ENCODE measurements at regions not wholly inside any gene's neighbourhood (a gene's known extent, or its start where the extent isn't known, plus 50 kb on each side); places are given as distances from the start of the nearest gene placed in this dataset.

DNA sequence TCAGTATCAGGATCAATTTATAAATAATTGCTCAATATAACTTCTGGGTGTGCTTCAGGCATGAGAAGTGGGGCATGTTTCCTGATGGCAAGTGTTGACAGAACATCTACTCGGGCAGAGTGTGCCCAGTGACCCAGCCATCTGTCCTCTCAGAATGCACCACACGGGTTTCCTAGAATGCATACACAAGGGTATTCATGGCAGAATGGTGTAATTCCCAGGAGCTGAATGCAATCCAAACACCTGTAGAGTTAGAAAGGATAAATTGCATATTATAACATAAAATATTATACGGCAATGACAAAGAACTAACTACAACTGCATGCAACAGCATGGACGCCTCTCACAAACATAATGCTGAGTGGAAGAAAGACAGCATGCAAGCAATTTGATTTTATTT, 391.9 kb downstream of the SIPA1L2 start:
- no peaks in the 10 kb centered on the region for H3K36me3 ChIP-seq (ENCODE audit: control insufficient read depth, insufficient read depth, low read length)
- TF ChIP-seq, protein P1, sequence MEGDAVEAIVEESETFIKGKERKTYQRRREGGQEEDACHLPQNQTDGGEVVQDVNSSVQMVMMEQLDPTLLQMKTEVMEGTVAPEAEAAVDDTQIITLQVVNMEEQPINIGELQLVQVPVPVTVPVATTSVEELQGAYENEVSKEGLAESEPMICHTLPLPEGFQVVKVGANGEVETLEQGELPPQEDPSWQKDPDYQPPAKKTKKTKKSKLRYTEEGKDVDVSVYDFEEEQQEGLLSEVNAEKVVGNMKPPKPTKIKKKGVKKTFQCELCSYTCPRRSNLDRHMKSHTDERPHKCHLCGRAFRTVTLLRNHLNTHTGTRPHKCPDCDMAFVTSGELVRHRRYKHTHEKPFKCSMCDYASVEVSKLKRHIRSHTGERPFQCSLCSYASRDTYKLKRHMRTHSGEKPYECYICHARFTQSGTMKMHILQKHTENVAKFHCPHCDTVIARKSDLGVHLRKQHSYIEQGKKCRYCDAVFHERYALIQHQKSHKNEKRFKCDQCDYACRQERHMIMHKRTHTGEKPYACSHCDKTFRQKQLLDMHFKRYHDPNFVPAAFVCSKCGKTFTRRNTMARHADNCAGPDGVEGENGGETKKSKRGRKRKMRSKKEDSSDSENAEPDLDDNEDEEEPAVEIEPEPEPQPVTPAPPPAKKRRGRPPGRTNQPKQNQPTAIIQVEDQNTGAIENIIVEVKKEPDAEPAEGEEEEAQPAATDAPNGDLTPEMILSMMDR (IDR thresholded peaks at IDR 0.05; ENCODE audit: insufficient read depth, low read depth, low read length) = no peak
- H3K4me3 ChIP-seq (ENCODE audit: low read depth, low read length) = no peak overlapping the region
- DNase-seq (ENCODE audit: low read depth) = no peak
- ChIA-PET POLR2A (no interaction called here), CTCF (no interaction called here)
- H3K27me3 ChIP-seq (ENCODE audit: control insufficient read depth, insufficient read depth, low read length) = 0 out of 2 replicates have a peak, but pooled peaks cover 2% of the 10 kb centered on the region

- no peak overlapping the region for H3K4me3 ChIP-seq (ENCODE audit: low read depth, low read length)
- no peaks in the 10 kb centered on the region for H3K36me3 ChIP-seq (ENCODE audit: control insufficient read depth, insufficient read depth, low read length)
- TF ChIP-seq, protein P1 (IDR thresholded peaks at IDR 0.05; ENCODE audit: insufficient read depth, low read depth, low read length) = no peak
- DNase-seq (ENCODE audit: low read depth) = no peak
- ChIA-PET CTCF (interaction anchor here (0.6 kb wide), 1 partner anchor 1363 kb away, joined by 4 read pairs; no protein-coding TSS in a partner anchor), POLR2A (no interaction called here)
- H3K27me3 ChIP-seq (ENCODE audit: control insufficient read depth, insufficient read depth, low read length) = no peaks in the 10 kb centered on the region
Measured at GRCh38 chr1:232227306-232227705, 402.6 kb downstream of the SIPA1L2 start.

DNA sequence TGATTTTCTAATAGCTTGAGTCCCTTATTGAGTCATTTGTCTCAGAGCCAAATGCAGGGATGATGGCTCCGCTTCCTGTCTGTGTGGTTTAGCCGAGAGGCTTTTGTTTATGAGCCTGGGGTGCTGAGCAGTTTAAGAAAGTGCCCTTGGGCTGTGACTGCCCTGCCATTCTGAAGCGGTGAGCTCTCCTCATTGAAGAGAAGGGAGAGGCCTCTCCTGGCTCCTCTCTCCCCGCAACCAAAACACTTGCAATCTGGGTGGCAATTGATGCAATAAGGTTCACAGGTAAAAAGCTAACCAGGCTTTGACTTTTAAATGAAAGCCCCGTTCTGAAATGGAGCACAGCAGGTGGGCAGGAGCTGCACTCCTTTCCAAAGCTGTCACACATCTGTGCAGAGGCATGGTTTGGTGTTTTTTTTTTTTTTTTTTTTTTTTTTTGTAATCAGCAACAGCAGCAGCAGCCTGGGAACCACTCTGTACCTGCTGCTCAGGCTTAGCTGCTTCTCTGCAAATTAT, 403.7 kb downstream of the SIPA1L2 start:
- Histone ChIP-seq H3K36me3 (ENCODE audit: control insufficient read depth, insufficient read depth, low read length) (no peaks in the 10 kb centered on the region), H3K4me3 (ENCODE audit: low read depth, low read length) (no peak overlapping the region), H3K27me3 (ENCODE audit: control insufficient read depth, insufficient read depth, low read length) (no peaks in the 10 kb centered on the region)
- ChIA-PET POLR2A (interaction anchor here (0.6 kb wide), 1 partner anchor 22 kb away, joined by 15 read pairs; no protein-coding TSS in a partner anchor), CTCF (no interaction called here)
- DNase-seq (ENCODE audit: low read depth) = peak; percentile 60
- TF ChIP-seq, protein P1 (IDR thresholded peaks at IDR 0.05; ENCODE audit: insufficient read depth, low read depth, low read length) = no peak

DNA sequence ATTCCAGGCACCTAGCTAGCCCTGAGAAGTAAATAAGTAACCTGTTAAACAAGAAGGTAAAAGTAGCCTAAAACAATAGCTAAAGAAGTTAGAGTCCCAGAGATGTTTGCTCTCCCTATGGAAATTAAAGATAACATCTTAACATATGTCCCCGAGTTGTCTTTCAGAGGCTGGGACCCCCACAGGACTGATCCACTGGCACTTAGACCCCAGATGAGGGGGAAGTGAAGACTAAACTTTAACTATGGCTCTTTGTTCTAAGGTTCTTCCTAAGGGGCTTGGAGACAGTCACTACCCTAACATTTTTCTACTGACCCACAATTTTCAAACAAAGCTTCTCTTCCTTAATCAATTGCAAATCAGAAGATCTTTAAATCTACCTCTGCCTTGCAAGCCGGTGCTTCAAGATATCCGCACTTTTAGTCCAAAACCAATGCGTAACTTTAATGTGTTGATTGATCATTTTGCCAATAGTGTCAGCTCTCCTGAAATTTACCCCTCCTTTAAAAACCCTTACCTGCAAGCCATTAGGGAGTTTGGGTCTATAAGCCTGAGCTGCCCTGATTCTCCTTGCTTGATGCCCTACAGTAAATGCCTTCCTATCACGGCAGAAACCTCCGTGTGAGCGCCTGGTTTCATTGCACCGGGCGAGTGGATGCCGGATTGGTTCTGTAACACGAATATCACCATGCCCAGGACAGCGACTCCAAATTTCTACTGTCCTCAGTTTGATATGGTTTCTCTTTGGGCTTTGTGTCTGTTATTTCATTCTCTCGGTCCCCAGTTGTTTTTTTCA, 404.4 kb downstream of the SIPA1L2 start:
- no peak overlapping the region for H3K4me3 ChIP-seq (ENCODE audit: low read depth, low read length)
- ChIA-PET POLR2A (no interaction called here), CTCF (no interaction called here)

GRCh38 chr1:232223887-232224286, 406.0 kb downstream of the SIPA1L2 start:
- ChIA-PET CTCF (interaction anchor here (0.7 kb wide), 1 partner anchor 95 kb away, joined by 3 read pairs; no protein-coding TSS in a partner anchor), POLR2A (no interaction called here)
- H3K4me3 ChIP-seq (ENCODE audit: low read depth, low read length) = no peak overlapping the region
- DNase-seq (ENCODE audit: low read depth) = no peak
- no peaks in the 10 kb centered on the region for H3K36me3 ChIP-seq (ENCODE audit: control insufficient read depth, insufficient read depth, low read length)
- TF ChIP-seq, protein P1 (IDR thresholded peaks at IDR 0.05; ENCODE audit: insufficient read depth, low read depth, low read length) = no peak
- no peaks in the 10 kb centered on the region for H3K27me3 ChIP-seq (ENCODE audit: control insufficient read depth, insufficient read depth, low read length)

More for the DNA sequence above, 404.4 kb downstream of the SIPA1L2 start:
- DNase-seq (ENCODE audit: low read depth) = no peak
- no peaks in the 10 kb centered on the region for H3K27me3 ChIP-seq (ENCODE audit: control insufficient read depth, insufficient read depth, low read length)
- no peaks in the 10 kb centered on the region for H3K36me3 ChIP-seq (ENCODE audit: control insufficient read depth, insufficient read depth, low read length)
- TF ChIP-seq, protein P1 (IDR thresholded peaks at IDR 0.05; ENCODE audit: insufficient read depth, low read depth, low read length) = no peak
